AG04449 (cell line): ENCODE measurements at regions not wholly inside any gene's neighbourhood (a gene's known extent, or its start where the extent isn't known, plus 50 kb on each side); places are given as distances from the start of the nearest gene placed in this dataset.
A peak's percentile ranks its signal among the peaks of the same experiment; 100 is the strongest.

Experiments
- CTCF ChIA-PET: fragments of 350-600 bp; formaldehyde crosslinking; extraction: SDS; loops from one replicate; lab custom pipeline; 2021; ENCODE audit warnings: antibody characterized with exemption; lab: Yijun Ruan, JAX
- POLR2A ChIA-PET: fragments of 400-600, 350-600 bp; formaldehyde crosslinking; extraction: SDS; loops from one replicate; lab custom pipeline; 2020; ENCODE audit warnings: antibody characterized with exemption, inconsistent platforms; lab: Yijun Ruan, JAX
- DNase-seq: peaks from one replicate; pipeline ENCODE4 v3.0.0-alpha.2; 2010; ENCODE audit warnings: low read depth, low spot score
- H3K4me3 ChIP-seq: 2 replicates; pipeline ENCODE4 v1.5.1; 2011; ENCODE audit warnings: low read depth, mild to moderate bottlenecking, control low read depth, low read length
- CTCF ChIP-seq: IDR thresholded peaks from one replicate; pipeline ENCODE4 v1.5.1; 2011; ENCODE audit warnings: mild to moderate bottlenecking, moderate library complexity, low read length, control low read depth, inconsistent platforms; ENCODE audit not compliant: insufficient read depth; ENCODE audit errors: missing control alignments

GRCh38 chr3:14256561-14257342, 78.1 kb downstream of the LSM3 start:
- TF ChIP-seq CTCF: no peak
- ChIA-PET POLR2A (interaction anchor here (1.1 kb wide), 1 partner anchor 46 kb away, joined by 5 read pairs; no protein-coding TSS in a partner anchor), CTCF (interaction anchor here (0.8 to 9.8 kb wide), 6 partner anchors 11 to 226 kb away, joined by 3 to 188 read pairs (median 4); no protein-coding TSS in a partner anchor)
- DNase-seq: no peak
- H3K4me3 ChIP-seq: no peak overlapping the region

DNA sequence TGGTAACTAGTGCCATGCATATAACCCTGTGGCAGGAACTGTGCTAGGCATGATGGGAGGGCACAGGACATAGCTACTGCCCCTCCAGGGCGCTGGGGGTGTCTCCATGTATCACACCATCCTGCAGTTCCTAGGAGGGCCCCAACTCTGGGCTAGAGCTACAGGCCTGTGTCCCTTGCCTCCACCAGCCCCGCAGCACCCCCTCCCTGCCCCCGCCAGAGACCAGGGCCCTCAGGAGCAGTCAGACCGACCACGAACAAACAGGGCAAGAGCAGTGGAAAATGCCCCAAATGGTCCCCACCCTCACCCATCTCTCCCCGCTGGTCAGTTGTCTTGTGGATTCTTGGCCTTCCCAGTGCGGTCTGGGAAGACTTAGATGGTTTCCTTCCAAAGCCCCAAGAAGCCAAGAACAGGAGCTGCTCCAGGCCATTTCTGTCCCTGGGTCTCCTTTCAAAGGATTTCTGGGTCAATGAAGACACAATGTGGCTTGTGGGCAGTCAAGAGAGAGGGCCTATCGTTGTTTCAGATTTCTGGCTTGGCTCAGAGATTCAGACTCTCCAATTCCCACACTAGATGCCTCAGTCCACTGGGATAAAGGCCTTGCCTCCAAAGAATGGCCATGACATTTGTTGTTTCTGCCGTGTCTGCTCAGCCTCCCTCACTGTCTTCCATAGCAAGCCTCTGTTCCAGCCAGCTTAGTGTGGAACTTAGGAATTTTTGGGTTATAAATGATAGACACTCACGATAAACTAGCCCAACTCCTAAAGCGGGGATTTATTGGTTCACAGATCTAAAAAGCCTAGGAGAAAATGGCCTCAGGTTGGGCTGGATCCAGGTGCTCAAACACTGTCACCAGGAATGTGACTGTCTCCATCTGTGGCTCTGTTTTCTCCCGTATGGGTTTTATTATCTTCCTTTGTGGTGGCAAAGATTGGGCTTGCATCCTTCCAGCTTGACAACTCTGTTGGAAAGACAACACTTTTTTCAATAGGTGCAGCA, 80.6 kb downstream of the LSM3 start:
- ChIA-PET POLR2A (no interaction called here), CTCF (interaction anchor here (0.7 to 9.8 kb wide), 19 partner anchors 8 to 288 kb away, joined by 3 to 188 read pairs (median 5); no protein-coding TSS in a partner anchor)
- TF ChIP-seq CTCF: no peak
- H3K4me3 ChIP-seq: no peak overlapping the region
- no peak for DNase-seq

GRCh38 chr3:14260463-14260862, 81.8 kb downstream of the LSM3 start:
- ChIA-PET CTCF (interaction anchor here (0.6 to 9.8 kb wide), 42 partner anchors 9 to 341 kb away, joined by 3 to 188 read pairs (median 6); no protein-coding TSS in a partner anchor), POLR2A (no interaction called here)
- TF ChIP-seq CTCF: no peak
- H3K4me3 ChIP-seq: no peak overlapping the region
- no peak for DNase-seq

DNA sequence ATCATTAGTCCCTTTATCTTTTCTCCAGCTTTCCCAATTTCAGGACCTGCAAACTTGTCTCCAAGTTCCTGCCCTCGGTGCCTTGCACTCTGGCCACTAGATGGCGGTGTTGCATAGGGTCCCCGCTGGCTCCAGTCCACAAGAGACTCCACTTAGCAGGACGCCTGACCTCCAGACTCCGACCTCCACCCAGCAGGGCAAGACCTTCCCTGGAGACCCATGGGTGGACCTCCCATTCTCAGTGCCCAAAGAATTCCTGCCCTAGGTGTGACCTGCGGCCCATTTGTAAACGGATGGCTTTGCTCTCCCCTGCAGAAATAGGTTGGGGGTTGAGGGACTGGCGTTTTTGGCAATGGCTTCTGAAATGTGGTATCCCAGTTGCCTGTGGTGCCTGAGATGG, 82.6 kb downstream of the LSM3 start:
- DNase-seq: no peak
- peak; percentile 97 for TF ChIP-seq CTCF
- ChIA-PET CTCF (interaction anchor here (0.6 to 9.8 kb wide), 58 partner anchors 10 to 660 kb away, joined by 3 to 188 read pairs (median 4); partner anchors contain the start of gene SLC6A6), POLR2A (no interaction called here)
- H3K4me3 ChIP-seq: no peak overlapping the region; the same call in 1 of the 2 replicates

DNA sequence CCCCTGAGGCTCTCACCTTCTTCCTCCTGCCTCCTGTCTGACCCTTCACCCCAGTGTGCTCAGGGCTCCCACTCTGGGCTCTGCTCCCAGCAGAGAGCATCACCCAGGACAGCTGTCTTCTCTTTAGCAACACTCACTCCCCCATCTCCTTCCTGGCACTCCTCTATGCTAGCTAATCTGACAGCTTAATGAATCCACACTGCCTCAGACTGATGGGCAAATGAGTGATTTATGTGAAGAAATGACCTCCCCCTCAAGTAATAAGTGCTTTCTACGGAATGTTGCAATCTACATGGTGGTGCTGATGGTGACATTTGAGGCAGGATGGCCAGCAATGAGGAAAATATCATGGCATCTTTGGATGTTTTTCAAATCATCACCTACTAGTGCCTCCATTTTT, 83.6 kb downstream of the LSM3 start:
- ChIA-PET POLR2A (no interaction called here), CTCF (interaction anchor here (0.7 to 9.8 kb wide), 31 partner anchors 9 to 339 kb away, joined by 3 to 188 read pairs (median 7); partner anchors contain the start of gene SLC6A6)
- no peak overlapping the region for H3K4me3 ChIP-seq
- DNase-seq: no peak
- no peak for TF ChIP-seq CTCF
